ENCODE measurements at regions not wholly inside any gene's neighbourhood (a gene's known extent, or its start where the extent isn't known, plus 50 kb on each side); places are given as distances from the start of the nearest gene placed in this dataset.

GRCh38 chr11:97977726-97978125, 1043.0 kb upstream of the CNTN5 start:
- TF ChIP-seq, protein P1, sequence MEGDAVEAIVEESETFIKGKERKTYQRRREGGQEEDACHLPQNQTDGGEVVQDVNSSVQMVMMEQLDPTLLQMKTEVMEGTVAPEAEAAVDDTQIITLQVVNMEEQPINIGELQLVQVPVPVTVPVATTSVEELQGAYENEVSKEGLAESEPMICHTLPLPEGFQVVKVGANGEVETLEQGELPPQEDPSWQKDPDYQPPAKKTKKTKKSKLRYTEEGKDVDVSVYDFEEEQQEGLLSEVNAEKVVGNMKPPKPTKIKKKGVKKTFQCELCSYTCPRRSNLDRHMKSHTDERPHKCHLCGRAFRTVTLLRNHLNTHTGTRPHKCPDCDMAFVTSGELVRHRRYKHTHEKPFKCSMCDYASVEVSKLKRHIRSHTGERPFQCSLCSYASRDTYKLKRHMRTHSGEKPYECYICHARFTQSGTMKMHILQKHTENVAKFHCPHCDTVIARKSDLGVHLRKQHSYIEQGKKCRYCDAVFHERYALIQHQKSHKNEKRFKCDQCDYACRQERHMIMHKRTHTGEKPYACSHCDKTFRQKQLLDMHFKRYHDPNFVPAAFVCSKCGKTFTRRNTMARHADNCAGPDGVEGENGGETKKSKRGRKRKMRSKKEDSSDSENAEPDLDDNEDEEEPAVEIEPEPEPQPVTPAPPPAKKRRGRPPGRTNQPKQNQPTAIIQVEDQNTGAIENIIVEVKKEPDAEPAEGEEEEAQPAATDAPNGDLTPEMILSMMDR (IDR thresholded peaks at IDR 0.05) = no peak
- no peak for TF ChIP-seq POLR2A (IDR thresholded peaks at IDR 0.05)
